Vagina (tissue), 2 donors: ENCODE measurements at regions not wholly inside any gene's neighbourhood (a gene's known extent, or its start where the extent isn't known, plus 50 kb on each side); places are given as distances from the start of the nearest gene placed in this dataset.

Experiments
- CTCF ChIP-seq, 3 experiments: fragments of 450-650 bp in 2 of 3; fragments of 200-600 bp in 1 of 3; sonication (generic) in 1 of 3; IDR thresholded peaks; one replicate each; pipeline ENCODE4 v1.5.1; 2017 to 2019; ENCODE audit warnings: antibody characterized with exemption in 3 of 3, mild to moderate bottlenecking in 2 of 3, moderate library complexity in 2 of 3
- POLR2A ChIP-seq, 2 donors: fragments of 450-650 bp; IDR thresholded peaks; one replicate each; pipeline ENCODE4 v1.6.1; 2017; ENCODE audit warnings: antibody characterized with exemption in 2 of 2, mild to moderate bottlenecking in 2 of 2, moderate library complexity in 2 of 2
- POLR2AphosphoS5 ChIP-seq, 2 donors: sonication (generic); formaldehyde crosslinking; IDR thresholded peaks; one replicate each; pipeline ENCODE4 v1.9.0; 2017; ENCODE audit warnings: antibody characterized with exemption in 2 of 2, mild to moderate bottlenecking in 2 of 2, low read depth in 1 of 2; ENCODE audit not compliant: insufficient read depth in 1 of 2

- TF ChIP-seq POLR2A (IDR thresholded peaks at IDR 0.05) (no peak), CTCF (IDR thresholded peaks at IDR 0.05) (no peak), POLR2AphosphoS5 (IDR thresholded peaks at IDR 0.05; ENCODE audit: insufficient read depth in 1 of 2, low read depth in 1 of 2) (no peak)
Measured at GRCh38 chr18:38386146-38386545, 820.5 kb upstream of the CELF4 start.
